Mucosa of descending colon (tissue), 3 donors: ENCODE measurements at regions not wholly inside any gene's neighbourhood (a gene's known extent, or its start where the extent isn't known, plus 50 kb on each side); places are given as distances from the start of the nearest gene placed in this dataset.

Experiments used
- ATAC-seq: fragments of 200-7000 bp; cut with Tn5 transposase; one replicate; pipeline ENCODE4 v1.9.1; 2020; ENCODE audit warnings: mild to moderate bottlenecking, moderate library complexity
- DNase-seq, 3 donors: peaks; one replicate each; pipeline ENCODE4 v3.0.0-alpha.2; 2020
- H3K36me3 ChIP-seq: fragments of 200-600 bp; one replicate; pipeline ENCODE4 v1.8.0; 2021; ENCODE audit warnings: low read depth, mild to moderate bottlenecking
- H3K4me1 ChIP-seq: fragments of 200-600 bp; one replicate; pipeline ENCODE4 v1.8.0; 2021; ENCODE audit warnings: low read depth, mild to moderate bottlenecking
- H3K4me3 ChIP-seq: fragments of 200-600 bp; one replicate; pipeline ENCODE4 v1.8.0; 2021; ENCODE audit warnings: mild to moderate bottlenecking
- H3K9me3 ChIP-seq: fragments of 200-600 bp; one replicate; pipeline ENCODE4 v1.8.0; 2021; ENCODE audit warnings: mild to moderate bottlenecking
- intact Hi-C, 2 donors: fragments of 100-400 bp; cut with DNase I in 1 of 2; cut with micrococcal nuclease in 1 of 2; formaldehyde crosslinking; loops; one replicate each; pipeline versions ENCODE4 v1.11.0 to v1.11.1; 2022; cut with DNase I, micrococcal nuclease
- TF ChIP-seq, protein P1 (sequence below): fragments of 200-600 bp; IDR thresholded peaks from one replicate; pipeline ENCODE4 v1.8.0; 2022; ENCODE audit warnings: antibody characterized with exemption, mild to moderate bottlenecking
- donor health status: DM: no; HTN: no; CAD: no; lungs with moderate emphysema.
- donor health status: DM: no; HTN: no; CAD: no.
- donor health status: DM: no; HTN: yes; CAD: no.

DNA sequence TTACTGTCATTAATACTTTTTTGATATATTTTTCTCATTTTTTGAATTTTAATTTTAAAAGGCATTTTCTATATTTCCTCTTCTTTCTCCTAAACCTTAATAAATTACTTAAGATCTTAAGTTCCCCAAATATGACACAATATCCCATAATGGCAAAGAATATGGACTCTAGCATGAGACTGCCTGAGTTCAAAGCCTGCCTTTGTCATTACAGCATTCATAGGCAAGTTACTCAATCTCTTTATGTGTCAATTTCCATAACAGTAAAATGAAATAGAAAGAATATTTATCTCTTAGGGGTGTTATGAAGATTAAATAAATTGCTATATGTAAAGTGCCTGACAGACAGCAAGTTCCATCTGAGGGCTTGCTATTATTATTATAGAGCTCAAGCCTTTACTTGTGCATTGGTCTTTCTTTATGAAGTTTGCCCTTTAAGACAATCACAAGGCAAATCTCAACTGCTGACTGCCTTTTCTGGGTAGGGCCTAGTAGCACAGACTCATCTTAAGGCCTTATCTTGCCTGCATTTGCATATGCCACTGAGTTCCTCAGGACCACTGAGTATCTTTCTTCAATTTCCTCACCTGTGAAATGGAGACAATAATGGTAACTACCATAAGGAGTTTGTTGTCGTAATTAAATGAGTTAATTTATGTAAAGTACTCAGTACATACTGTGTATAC is 231.0 kb downstream of the NRIP1 start:
- Histone ChIP-seq H3K4me1 (no peaks in the 10 kb centered on the region), H3K36me3 (no peaks in the 10 kb centered on the region), H3K9me3 (no peaks in the 10 kb centered on the region), H3K4me3 (no peak overlapping the region)
- TF ChIP-seq, protein P1, sequence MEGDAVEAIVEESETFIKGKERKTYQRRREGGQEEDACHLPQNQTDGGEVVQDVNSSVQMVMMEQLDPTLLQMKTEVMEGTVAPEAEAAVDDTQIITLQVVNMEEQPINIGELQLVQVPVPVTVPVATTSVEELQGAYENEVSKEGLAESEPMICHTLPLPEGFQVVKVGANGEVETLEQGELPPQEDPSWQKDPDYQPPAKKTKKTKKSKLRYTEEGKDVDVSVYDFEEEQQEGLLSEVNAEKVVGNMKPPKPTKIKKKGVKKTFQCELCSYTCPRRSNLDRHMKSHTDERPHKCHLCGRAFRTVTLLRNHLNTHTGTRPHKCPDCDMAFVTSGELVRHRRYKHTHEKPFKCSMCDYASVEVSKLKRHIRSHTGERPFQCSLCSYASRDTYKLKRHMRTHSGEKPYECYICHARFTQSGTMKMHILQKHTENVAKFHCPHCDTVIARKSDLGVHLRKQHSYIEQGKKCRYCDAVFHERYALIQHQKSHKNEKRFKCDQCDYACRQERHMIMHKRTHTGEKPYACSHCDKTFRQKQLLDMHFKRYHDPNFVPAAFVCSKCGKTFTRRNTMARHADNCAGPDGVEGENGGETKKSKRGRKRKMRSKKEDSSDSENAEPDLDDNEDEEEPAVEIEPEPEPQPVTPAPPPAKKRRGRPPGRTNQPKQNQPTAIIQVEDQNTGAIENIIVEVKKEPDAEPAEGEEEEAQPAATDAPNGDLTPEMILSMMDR, result no peak
- no peak for DNase-seq
- ATAC-seq, result no peak
- intact Hi-C loops, result no loop called here

DNA sequence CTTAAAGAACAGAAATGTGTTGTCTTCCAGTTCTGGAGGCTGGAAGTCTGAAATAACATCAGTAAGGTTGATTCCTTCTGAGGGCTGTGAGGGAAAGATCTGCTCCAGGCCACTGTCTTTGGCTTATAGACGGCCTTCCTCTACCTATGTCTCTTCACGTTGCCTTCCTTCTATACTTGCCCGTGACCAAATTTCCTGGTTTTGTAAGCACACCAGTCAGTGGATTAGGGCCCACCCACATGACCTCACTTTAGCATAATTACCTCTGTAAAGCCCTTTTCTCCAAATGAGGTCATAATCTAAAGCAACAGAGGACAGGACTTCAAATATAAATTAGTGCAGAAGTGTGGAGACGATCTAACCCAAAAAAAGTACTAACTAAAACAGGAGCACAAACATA is 231.6 kb downstream of the NRIP1 start:
- H3K36me3 ChIP-seq, result no peaks in the 10 kb centered on the region
- ATAC-seq (no peak), DNase-seq (no peak)
- TF ChIP-seq, protein P1, result no peak
- H3K4me3 ChIP-seq, result no peak overlapping the region
- intact Hi-C loops, result no loop called here
- no peaks in the 10 kb centered on the region for H3K4me1 ChIP-seq
- H3K9me3 ChIP-seq, result no peaks in the 10 kb centered on the region

DNA sequence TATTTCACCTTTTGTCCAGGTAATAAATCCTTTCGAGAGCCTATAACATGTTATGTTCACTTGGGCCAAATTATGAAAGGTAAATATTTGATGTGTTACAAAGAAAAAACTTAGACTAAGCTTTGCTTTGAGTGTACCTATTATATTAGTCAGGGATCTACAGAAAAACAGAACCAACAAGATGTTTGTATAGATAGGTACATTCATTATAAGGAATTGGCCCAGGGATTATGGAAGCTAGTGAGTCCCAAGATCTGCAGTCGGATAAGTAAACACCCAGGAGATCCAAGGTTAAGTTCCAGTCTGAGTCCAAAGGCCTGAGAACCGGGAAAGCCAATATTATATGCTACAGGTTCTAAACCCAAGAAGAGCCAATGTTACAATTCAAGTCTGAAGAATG is 234.5 kb downstream of the NRIP1 start:
- intact Hi-C loops, result no loop called here
- H3K4me1 ChIP-seq, result no peaks in the 10 kb centered on the region
- no peak overlapping the region for H3K4me3 ChIP-seq
- TF ChIP-seq, protein P1, result no peak
- H3K9me3 ChIP-seq, result no peaks in the 10 kb centered on the region
- no peaks in the 10 kb centered on the region for H3K36me3 ChIP-seq
- ATAC-seq, result no peak
- no peak for DNase-seq

DNA sequence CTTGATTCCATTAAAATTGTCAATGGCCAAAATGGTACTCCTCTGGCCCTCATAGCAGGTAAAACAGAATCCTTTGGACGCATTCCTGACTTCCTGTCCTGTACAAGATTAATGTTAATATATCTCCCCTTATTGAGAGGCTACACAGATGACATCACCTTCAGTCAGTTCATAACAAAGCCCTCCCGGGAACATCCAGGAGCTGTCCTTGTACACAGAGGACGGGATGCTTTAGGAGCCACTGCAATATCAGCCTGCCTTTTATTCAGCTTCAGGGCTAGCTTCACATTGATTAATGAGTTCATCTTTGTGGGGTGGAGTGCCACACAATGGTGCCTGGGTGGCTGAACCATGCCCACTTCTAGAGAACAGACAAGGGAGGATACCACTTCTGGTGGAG is 235.1 kb downstream of the NRIP1 start:
- Histone ChIP-seq H3K4me1 (no peaks in the 10 kb centered on the region), H3K9me3 (no peaks in the 10 kb centered on the region), H3K4me3 (no peak overlapping the region), H3K36me3 (no peaks in the 10 kb centered on the region)
- intact Hi-C loops, result no loop called here
- TF ChIP-seq, protein P1, result no peak
- ATAC-seq, result no peak
- DNase-seq, result no peak

DNA sequence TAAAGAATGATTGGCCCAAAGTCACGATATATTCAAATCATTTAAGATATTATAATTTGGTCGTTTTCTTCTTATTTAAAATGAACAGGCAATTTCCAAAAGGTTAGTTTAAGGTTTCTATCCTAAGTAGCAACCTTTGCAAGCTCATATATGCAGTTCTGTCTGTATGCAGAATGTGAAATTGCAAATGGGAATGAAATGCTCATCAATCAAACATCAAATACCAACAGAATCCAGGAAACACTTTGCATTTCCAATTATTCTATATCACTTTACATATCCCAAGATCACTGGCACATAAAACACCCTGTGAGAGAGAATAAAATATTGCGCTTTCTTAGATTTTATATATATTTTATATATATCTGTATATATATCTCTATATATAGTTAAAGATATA is 237.3 kb downstream of the NRIP1 start:
- Histone ChIP-seq H3K4me1 (no peaks in the 10 kb centered on the region), H3K36me3 (no peaks in the 10 kb centered on the region), H3K9me3 (no peaks in the 10 kb centered on the region), H3K4me3 (no peak overlapping the region)
- intact Hi-C loops, result no loop called here
- TF ChIP-seq, protein P1, result no peak
- DNase-seq, result no peak
- ATAC-seq, result no peak

DNA sequence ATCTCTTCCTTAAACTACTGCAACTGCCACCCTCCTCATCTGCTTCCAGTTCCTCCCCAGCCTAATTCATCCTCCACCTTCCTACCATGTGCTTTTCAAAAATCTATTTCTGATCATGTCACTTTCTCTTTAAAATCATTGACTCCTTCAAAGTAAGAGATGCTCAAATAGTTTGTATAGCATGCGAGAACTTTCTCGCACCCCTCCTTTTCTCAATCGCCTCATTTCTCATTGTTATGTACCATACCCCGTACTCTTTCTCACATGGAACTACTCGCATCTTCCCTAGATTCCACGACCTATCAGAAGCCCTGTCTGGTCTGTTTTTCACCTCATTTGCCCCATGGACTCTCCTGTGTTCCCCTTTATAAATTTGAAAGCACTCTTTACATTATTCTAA is 238.2 kb downstream of the NRIP1 start:
- no peak for DNase-seq
- intact Hi-C loops, result no loop called here
- no peaks in the 10 kb centered on the region for H3K36me3 ChIP-seq
- TF ChIP-seq, protein P1, result no peak
- H3K4me3 ChIP-seq, result no peak overlapping the region
- H3K9me3 ChIP-seq, result no peaks in the 10 kb centered on the region
- no peak for ATAC-seq
- no peaks in the 10 kb centered on the region for H3K4me1 ChIP-seq
